K562 (cell line): ENCODE measurements at regions not wholly inside any gene's neighbourhood (a gene's known extent, or its start where the extent isn't known, plus 50 kb on each side); places are given as distances from the start of the nearest gene placed in this dataset.

ENCODE experiments used
- ATAC-seq: fragments of 200-7000 bp; cut with Tn5 transposase; 3 replicates; pipeline ENCODE4 v1.9.1; 2020; ENCODE audit warnings: moderate library complexity
- BruUV-seq: library from RNA; stranded (reverse); fragments of 400-500 nt; replicated peaks from 2 replicates; lab custom pipeline; 2021; lab: Mats Ljungman, UMichigan
- CTCF ChIA-PET: fragments of 300-600 bp; formaldehyde crosslinking; extraction: SDS; loops from one replicate; lab custom pipeline; 2021; ENCODE audit warnings: low intra/inter-chr PET ratio; lab: Yijun Ruan, JAX
- POLR2A ChIA-PET: fragments of 300-600, 350-650 bp; sonication (Branson Sonifier 250); formaldehyde crosslinking; extraction: SDS; loops from one replicate; lab custom pipeline; 2021; ENCODE audit warnings: antibody characterized with exemption, inconsistent platforms; lab: Yijun Ruan, JAX
- DNase-seq, 4 experiments: peaks; one replicate each; pipeline versions ENCODE4 v3.0.0 to v3.0.0-alpha.2; 2011 to 2018; ENCODE audit warnings: low spot score in 3 of 4, mixed read lengths in 3 of 4; ENCODE audit errors: extremely low read depth in 1 of 4
- FAIRE-seq: peaks from 2 replicates; lab custom pipeline; 2011; peaks lifted over from hg19 to GRCh38; lab: Jason Lieb, UNC
- H2AFZ ChIP-seq: 2 replicates; pipeline ENCODE4 v1.6.0; 2011; ENCODE audit warnings: low read depth, low read length, control low read depth, inconsistent platforms
- H3K27ac ChIP-seq: fragments of 200-600 bp; 3 replicates; pipeline ENCODE4 v1.8.0; 2011; ENCODE audit warnings: low read depth, mild to moderate bottlenecking, control low read depth, inconsistent platforms, low read length, moderate library complexity, mixed read lengths; ENCODE audit errors: extremely low read depth
- H3K27me3 ChIP-seq, 2 experiments: fragments of 300-600 bp in 1 of 2; 2 replicates in 1 of 2; 3 replicates in 1 of 2; pipeline versions ENCODE4 v1.6.0 to v1.8.0; 2011; ENCODE audit warnings: inconsistent platforms in 2 of 2, low read length in 2 of 2, mild to moderate bottlenecking in 1 of 2, mixed read lengths in 1 of 2, moderate library complexity in 1 of 2; ENCODE audit not compliant: control insufficient read depth in 2 of 2, insufficient read depth in 2 of 2
- H3K36me3 ChIP-seq: fragments of 300-600 bp; 3 replicates; pipeline ENCODE4 v1.8.0; 2011; ENCODE audit warnings: mild to moderate bottlenecking, low read length, inconsistent platforms; ENCODE audit not compliant: control insufficient read depth, insufficient read depth
- H3K4me1 ChIP-seq, 2 experiments: fragments of 200-600 bp in 1 of 2; replicated peaks in 1 of 2; 2 replicates in 1 of 2; 3 replicates in 1 of 2; pipeline versions ENCODE4 v1.5.1 to v1.8.0; 2011; ENCODE audit warnings: inconsistent platforms in 2 of 2, low read length in 2 of 2, mild to moderate bottlenecking in 1 of 2, mixed read lengths in 1 of 2, moderate library complexity in 1 of 2; ENCODE audit not compliant: control insufficient read depth in 2 of 2, insufficient read depth in 2 of 2
- H3K4me2 ChIP-seq: 2 replicates; pipeline ENCODE4 v1.6.1; 2011; ENCODE audit warnings: low read length, control low read depth, inconsistent platforms, mixed read lengths; ENCODE audit not compliant: insufficient read depth
- H3K4me3 ChIP-seq: fragments of 200-600 bp; sonication (generic), shearing (Covaris generic); 2 replicates; pipeline ENCODE4 v1.5.1; 2016; ENCODE audit warnings: control low read depth, inconsistent platforms
- H3K79me2 ChIP-seq: fragments of 200-600 bp; 3 replicates; pipeline ENCODE4 v1.8.0; 2011; ENCODE audit warnings: low read length, inconsistent platforms; ENCODE audit not compliant: control insufficient read depth, insufficient read depth
- H3K9ac ChIP-seq, 2 experiments: 2 replicates each; pipeline versions ENCODE4 v1.6.0 to v1.6.1; 2011; ENCODE audit warnings: low read depth in 2 of 2, low read length in 2 of 2, control low read depth in 1 of 2, inconsistent platforms in 1 of 2, mild to moderate bottlenecking in 1 of 2, mixed read lengths in 1 of 2; ENCODE audit not compliant: insufficient read depth in 1 of 2
- H3K9me1 ChIP-seq: one replicate; pipeline ENCODE4 v1.6.0; 2011; ENCODE audit warnings: inconsistent platforms, mild to moderate bottlenecking, low read length, moderate library complexity; ENCODE audit not compliant: control insufficient read depth, insufficient read depth
- H3K9me3 ChIP-seq: replicated peaks from 2 replicates; pipeline ENCODE4 v1.5.1; 2011; ENCODE audit warnings: low read depth, low read length, inconsistent platforms; ENCODE audit not compliant: control insufficient read depth, insufficient read depth
- H4K20me1 ChIP-seq: replicated peaks from 2 replicates; pipeline ENCODE4 v1.6.1; 2011; ENCODE audit warnings: low read length, inconsistent platforms, mixed read lengths; ENCODE audit not compliant: control insufficient read depth, insufficient read depth
- HMG20A ChIP-seq: fragments of 450-650 bp; formaldehyde crosslinking; conservative IDR thresholded peaks from 2 replicates; pipeline ENCODE4 v1.4.0; 2020; ENCODE audit warnings: mild to moderate bottlenecking, mixed read lengths
- POLR2AphosphoS5 ChIP-seq: IDR thresholded peaks from 2 replicates; pipeline ENCODE4 v1.6.1; 2011; ENCODE audit warnings: mild to moderate bottlenecking, low read depth, low read length, moderate library complexity; ENCODE audit not compliant: control insufficient read depth, insufficient read depth
- POLR3A ChIP-seq: IDR thresholded peaks from 2 replicates; pipeline ENCODE4 v1.6.1; 2011; ENCODE audit warnings: borderline replicate concordance, mild to moderate bottlenecking, moderate library complexity; ENCODE audit not compliant: insufficient read length, insufficient read depth; ENCODE audit errors: extremely low read depth
- SFPQ ChIP-seq: fragments of 200-400 bp; formaldehyde crosslinking; IDR thresholded peaks from 2 replicates; pipeline ENCODE4 v1.6.1; 2017; ENCODE audit warnings: mild to moderate bottlenecking, low read depth, low read length, moderate library complexity
- SMARCC2 ChIP-seq: fragments of 450-650 bp; IDR thresholded peaks from 2 replicates; pipeline ENCODE4 v1.6.1; 2017; ENCODE audit warnings: antibody characterized with exemption, moderate library complexity, mild to moderate bottlenecking, low read depth
- SOX6 ChIP-seq: fragments of 450-650 bp; IDR thresholded peaks from 2 replicates; pipeline ENCODE4 v1.6.1; 2014; ENCODE audit warnings: mild to moderate bottlenecking
- SPI1 ChIP-seq: IDR thresholded peaks from 2 replicates; pipeline ENCODE4 v1.6.1; 2011; ENCODE audit warnings: low read depth, low read length, control low read depth, borderline replicate concordance
- TBL1XR1 ChIP-seq, 2 experiments: IDR thresholded peaks; 2 replicates each; pipeline ENCODE4 v1.6.1; 2012; ENCODE audit warnings: improper control_type of control experiment in 2 of 2, low read length in 2 of 2, mild to moderate bottlenecking in 1 of 2
- ZBTB5 ChIP-seq: fragments of 450-650 bp; IDR thresholded peaks from 2 replicates; pipeline ENCODE4 v1.6.1; 2017; ENCODE audit warnings: antibody characterized with exemption
- WGBS: fragments of 100-300 bp; shearing (Covaris generic); methylation state at CpG from one replicate; pipeline ENCODE4 v1.1.6; 2016; ENCODE audit warnings: low coverage, mixed read lengths; ENCODE audit not compliant: insufficient coverage; ENCODE audit errors: missing lambda C conversion rate; 5-methylcytosine and 5-hydroxymethylcytosine counted together
- in situ Hi-C: fragments of 300-500 bp; cut with MboI; formaldehyde crosslinking; loops from 4 replicates; pipeline ENCODE4 v1.15.0; 2018; ENCODE audit warnings: inconsistent platforms, mixed read lengths
- intact Hi-C: fragments of 100-400 bp; cut with micrococcal nuclease; formaldehyde crosslinking; loops from 2 replicates; pipeline ENCODE4 v1.14.2; 2022
- TF ChIP-seq, protein P1 (sequence below): fragments of 450-650 bp; conservative IDR thresholded peaks from 2 replicates; pipeline ENCODE4 v1.6.1; 2016; ENCODE audit warnings: missing genetic modification characterization, low read depth, mild to moderate bottlenecking, control low read depth, missing compliant biosample characterization

DNA sequence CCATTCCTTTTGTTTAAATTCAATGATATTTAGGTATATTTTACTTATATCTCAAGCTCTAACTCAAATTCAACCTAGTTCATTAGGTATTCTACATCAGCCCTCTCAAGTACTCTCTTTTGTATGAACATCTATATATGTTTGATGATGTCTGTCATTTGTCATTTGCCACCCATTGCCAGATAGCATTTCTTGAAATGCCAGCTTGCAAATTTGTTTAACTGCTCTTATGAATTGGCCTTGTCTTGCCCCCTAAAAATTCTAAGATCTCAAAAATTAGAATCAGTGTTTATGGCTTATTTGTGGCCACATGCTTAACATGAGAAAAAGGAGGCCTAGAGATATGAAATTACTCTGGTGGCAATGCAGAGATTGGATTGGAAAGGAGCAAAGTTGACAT is 1140.3 kb upstream of the DDX18 start (continued):
- TF ChIP-seq SFPQ, result no peak
- no peak for TF ChIP-seq SOX6
- no peak for TF ChIP-seq SMARCC2
- TF ChIP-seq POLR3A, result no peak
- no peak for TF ChIP-seq TBL1XR1 (IDR thresholded peaks at IDR 0.05; ENCODE audit: low read length in 2 of 2)
- TF ChIP-seq HMG20A (CRISPR knock-in tag), result no peak
- TF ChIP-seq POLR2AphosphoS5, result no peak
- no peak for TF ChIP-seq SPI1

GRCh38 chr2:116676776-116677175 is 1137.7 kb upstream of the DDX18 start:
- TF ChIP-seq ZBTB5, result no peak
- TF ChIP-seq, protein P1, sequence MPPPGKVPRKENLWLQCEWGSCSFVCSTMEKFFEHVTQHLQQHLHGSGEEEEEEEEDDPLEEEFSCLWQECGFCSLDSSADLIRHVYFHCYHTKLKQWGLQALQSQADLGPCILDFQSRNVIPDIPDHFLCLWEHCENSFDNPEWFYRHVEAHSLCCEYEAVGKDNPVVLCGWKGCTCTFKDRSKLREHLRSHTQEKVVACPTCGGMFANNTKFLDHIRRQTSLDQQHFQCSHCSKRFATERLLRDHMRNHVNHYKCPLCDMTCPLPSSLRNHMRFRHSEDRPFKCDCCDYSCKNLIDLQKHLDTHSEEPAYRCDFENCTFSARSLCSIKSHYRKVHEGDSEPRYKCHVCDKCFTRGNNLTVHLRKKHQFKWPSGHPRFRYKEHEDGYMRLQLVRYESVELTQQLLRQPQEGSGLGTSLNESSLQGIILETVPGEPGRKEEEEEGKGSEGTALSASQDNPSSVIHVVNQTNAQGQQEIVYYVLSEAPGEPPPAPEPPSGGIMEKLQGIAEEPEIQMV, result no peak
- POLR2A ChIA-PET, result no interaction called here
- no peak for FAIRE-seq
- Histone ChIP-seq H3K36me3 (no peaks in the 10 kb centered on the region), H3K27me3 (no peaks in the 10 kb centered on the region), H3K79me2 (no peaks in the 10 kb centered on the region), H3K27ac (no peak overlapping the region), H3K4me2 (no peak overlapping the region), H3K9ac (no peak overlapping the region), H4K20me1 (no peaks in the 10 kb centered on the region), H3K4me1 (no peaks in the 10 kb centered on the region), H3K4me3 (no peak overlapping the region), H3K9me1 (no peaks in the 10 kb centered on the region), H2AFZ (no peak overlapping the region), H3K9me3 (no peaks in the 10 kb centered on the region; the same call in 1 of the 2 replicates)
- intact Hi-C loops, result no loop called here
- WGBS, result 3% methylated on average over 2 of the region's 2 CpGs
- BruUV-seq, result no TSS peak
- ATAC-seq, result no peak
- CTCF ChIA-PET, result no interaction called here
- no peak for DNase-seq
- in situ Hi-C loops, result no loop called here
